ENCODE measurements at regions not wholly inside any gene's neighbourhood (a gene's known extent, or its start where the extent isn't known, plus 50 kb on each side); places are given as distances from the start of the nearest gene placed in this dataset.

DNA sequence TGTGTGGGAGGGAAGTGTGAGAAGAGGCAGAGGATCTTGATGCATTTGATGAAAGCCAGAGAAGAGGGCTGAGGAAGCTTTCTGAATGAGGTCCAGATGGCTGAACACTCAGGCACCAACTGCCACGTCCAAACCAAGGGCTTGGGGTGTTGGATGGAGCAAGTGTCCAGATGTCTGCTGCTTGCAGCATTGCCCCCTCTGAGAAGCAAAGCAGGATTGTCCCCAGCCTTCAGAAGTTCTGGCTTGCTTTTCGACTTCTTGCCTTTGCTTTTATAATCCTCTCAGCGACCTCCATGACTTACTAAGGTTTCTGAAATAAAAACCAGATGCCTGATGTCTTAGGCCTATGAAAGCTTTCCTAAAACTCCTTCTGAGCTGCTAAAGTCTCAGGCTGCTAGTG lies 182.5 kb downstream of the HUNK start (continued):
- TF ChIP-seq, protein P1, sequence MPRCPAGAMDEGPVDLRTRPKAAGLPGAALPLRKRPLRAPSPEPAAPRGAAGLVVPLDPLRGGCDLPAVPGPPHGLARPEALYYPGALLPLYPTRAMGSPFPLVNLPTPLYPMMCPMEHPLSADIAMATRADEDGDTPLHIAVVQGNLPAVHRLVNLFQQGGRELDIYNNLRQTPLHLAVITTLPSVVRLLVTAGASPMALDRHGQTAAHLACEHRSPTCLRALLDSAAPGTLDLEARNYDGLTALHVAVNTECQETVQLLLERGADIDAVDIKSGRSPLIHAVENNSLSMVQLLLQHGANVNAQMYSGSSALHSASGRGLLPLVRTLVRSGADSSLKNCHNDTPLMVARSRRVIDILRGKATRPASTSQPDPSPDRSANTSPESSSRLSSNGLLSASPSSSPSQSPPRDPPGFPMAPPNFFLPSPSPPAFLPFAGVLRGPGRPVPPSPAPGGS (IDR thresholded peaks at IDR 0.05; ENCODE audit: borderline replicate concordance, insufficient read depth, low read depth, low read length, poor library complexity, severe bottlenecking): no peak
- TF ChIP-seq, protein P2, sequence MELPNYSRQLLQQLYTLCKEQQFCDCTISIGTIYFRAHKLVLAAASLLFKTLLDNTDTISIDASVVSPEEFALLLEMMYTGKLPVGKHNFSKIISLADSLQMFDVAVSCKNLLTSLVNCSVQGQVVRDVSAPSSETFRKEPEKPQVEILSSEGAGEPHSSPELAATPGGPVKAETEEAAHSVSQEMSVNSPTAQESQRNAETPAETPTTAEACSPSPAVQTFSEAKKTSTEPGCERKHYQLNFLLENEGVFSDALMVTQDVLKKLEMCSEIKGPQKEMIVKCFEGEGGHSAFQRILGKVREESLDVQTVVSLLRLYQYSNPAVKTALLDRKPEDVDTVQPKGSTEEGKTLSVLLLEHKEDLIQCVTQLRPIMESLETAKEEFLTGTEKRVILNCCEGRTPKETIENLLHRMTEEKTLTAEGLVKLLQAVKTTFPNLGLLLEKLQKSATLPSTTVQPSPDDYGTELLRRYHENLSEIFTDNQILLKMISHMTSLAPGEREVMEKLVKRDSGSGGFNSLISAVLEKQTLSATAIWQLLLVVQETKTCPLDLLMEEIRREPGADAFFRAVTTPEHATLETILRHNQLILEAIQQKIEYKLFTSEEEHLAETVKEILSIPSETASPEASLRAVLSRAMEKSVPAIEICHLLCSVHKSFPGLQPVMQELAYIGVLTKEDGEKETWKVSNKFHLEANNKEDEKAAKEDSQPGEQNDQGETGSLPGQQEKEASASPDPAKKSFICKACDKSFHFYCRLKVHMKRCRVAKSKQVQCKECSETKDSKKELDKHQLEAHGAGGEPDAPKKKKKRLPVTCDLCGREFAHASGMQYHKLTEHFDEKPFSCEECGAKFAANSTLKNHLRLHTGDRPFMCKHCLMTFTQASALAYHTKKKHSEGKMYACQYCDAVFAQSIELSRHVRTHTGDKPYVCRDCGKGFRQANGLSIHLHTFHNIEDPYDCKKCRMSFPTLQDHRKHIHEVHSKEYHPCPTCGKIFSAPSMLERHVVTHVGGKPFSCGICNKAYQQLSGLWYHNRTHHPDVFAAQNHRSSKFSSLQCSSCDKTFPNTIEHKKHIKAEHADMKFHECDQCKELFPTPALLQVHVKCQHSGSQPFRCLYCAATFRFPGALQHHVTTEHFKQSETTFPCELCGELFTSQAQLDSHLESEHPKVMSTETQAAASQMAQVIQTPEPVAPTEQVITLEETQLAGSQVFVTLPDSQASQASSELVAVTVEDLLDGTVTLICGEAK (IDR thresholded peaks at IDR 0.05; ENCODE audit: borderline replicate concordance): no peak
- no peak for TF ChIP-seq SIN3A (IDR thresholded peaks at IDR 0.05; ENCODE audit: low read depth, low read length)
- TF ChIP-seq, protein P3, sequence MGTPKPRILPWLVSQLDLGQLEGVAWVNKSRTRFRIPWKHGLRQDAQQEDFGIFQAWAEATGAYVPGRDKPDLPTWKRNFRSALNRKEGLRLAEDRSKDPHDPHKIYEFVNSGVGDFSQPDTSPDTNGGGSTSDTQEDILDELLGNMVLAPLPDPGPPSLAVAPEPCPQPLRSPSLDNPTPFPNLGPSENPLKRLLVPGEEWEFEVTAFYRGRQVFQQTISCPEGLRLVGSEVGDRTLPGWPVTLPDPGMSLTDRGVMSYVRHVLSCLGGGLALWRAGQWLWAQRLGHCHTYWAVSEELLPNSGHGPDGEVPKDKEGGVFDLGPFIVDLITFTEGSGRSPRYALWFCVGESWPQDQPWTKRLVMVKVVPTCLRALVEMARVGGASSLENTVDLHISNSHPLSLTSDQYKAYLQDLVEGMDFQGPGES (IDR thresholded peaks at IDR 0.05): no peak
